ENCODE measurements at regions not wholly inside any gene's neighbourhood (a gene's known extent, or its start where the extent isn't known, plus 50 kb on each side); places are given as distances from the start of the nearest gene placed in this dataset.

DNA sequence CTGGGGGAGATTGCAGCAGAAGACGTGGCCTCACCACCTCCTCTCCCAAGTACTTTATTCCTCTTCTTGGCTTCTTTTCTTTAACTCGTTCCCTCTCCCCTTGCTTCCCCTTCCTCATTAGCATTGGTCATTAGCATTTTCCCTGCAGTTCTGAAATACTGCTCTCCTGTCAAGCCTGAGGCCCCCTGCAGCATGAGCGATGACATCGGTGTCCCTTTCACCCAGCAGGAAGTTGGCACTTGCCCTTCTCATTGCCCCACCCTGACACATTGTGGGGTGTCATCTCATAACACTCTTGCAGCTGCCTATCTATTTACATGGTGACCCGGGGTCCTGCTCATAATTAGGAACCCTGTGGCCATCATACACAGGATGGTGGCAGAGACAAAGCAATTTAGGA is 167.1 kb downstream of the ARRDC4 start:
- TF ChIP-seq, protein P1, sequence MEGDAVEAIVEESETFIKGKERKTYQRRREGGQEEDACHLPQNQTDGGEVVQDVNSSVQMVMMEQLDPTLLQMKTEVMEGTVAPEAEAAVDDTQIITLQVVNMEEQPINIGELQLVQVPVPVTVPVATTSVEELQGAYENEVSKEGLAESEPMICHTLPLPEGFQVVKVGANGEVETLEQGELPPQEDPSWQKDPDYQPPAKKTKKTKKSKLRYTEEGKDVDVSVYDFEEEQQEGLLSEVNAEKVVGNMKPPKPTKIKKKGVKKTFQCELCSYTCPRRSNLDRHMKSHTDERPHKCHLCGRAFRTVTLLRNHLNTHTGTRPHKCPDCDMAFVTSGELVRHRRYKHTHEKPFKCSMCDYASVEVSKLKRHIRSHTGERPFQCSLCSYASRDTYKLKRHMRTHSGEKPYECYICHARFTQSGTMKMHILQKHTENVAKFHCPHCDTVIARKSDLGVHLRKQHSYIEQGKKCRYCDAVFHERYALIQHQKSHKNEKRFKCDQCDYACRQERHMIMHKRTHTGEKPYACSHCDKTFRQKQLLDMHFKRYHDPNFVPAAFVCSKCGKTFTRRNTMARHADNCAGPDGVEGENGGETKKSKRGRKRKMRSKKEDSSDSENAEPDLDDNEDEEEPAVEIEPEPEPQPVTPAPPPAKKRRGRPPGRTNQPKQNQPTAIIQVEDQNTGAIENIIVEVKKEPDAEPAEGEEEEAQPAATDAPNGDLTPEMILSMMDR (IDR thresholded peaks at IDR 0.05): no peak
- no peak for TF ChIP-seq POLR2A (IDR thresholded peaks at IDR 0.05)

Data from sigmoid colon (tissue), 3 donors.